Common myeloid progenitor, CD34-positive (primary cell): ENCODE measurements at regions not wholly inside any gene's neighbourhood (a gene's known extent, or its start where the extent isn't known, plus 50 kb on each side); places are given as distances from the start of the nearest gene placed in this dataset.
"Not testable (repeated sequence)": the region's sequence is repeated elsewhere in the genome, so short reads cannot be mapped to it uniquely, and the experiment has no call there.

Experiments used
- CTCF ChIA-PET: fragments of 350-600 bp; sonication (Branson Sonifier 250); formaldehyde crosslinking; loops from one replicate; lab custom pipeline; 2021; ENCODE audit warnings: antibody characterized with exemption; lab: Charles Lee
- POLR2A ChIA-PET: fragments of 350-600 bp; sonication (Branson Sonifier 250); formaldehyde crosslinking; loops from one replicate; lab custom pipeline; 2021; ENCODE audit warnings: antibody characterized with exemption; lab: Charles Lee
- DNase-seq, 3 donors: peaks; one replicate each; pipeline versions ENCODE4 v3.0.0 to v3.0.0-alpha.2; 2013
- H3K27ac ChIP-seq, 2 experiments: 1 replicate in 1 of 2; 2 replicates in 1 of 2; pipeline ENCODE4 v1.7.0; 2013; ENCODE audit warnings: inconsistent platforms in 2 of 2, low read length in 2 of 2, mild to moderate bottlenecking in 2 of 2, low read depth in 1 of 2, moderate library complexity in 1 of 2; ENCODE audit not compliant: severe bottlenecking in 2 of 2, insufficient read depth in 1 of 2, poor library complexity in 1 of 2
- H3K27me3 ChIP-seq, 5 experiments: replicated peaks in 2 of 5; 1 replicate in 3 of 5; 2 replicates in 2 of 5; pipeline versions ENCODE4 v1.6.1 to v1.7.0; 2013; ENCODE audit warnings: low read length in 4 of 5, mild to moderate bottlenecking in 2 of 5, moderate library complexity in 2 of 5, inconsistent platforms in 1 of 5; ENCODE audit not compliant: insufficient read depth in 5 of 5, control insufficient read depth in 4 of 5
- H3K36me3 ChIP-seq, 4 experiments: 1 replicate in 2 of 4; 2 replicates in 2 of 4; pipeline versions ENCODE4 v1.6.1 to v1.7.0; 2013; ENCODE audit warnings: low read length in 3 of 4, control low read depth in 1 of 4, mild to moderate bottlenecking in 1 of 4; ENCODE audit not compliant: control insufficient read depth in 4 of 4, insufficient read depth in 4 of 4
- H3K4me1 ChIP-seq, 4 experiments: 1 replicate in 3 of 4; 2 replicates in 1 of 4; pipeline versions ENCODE4 v1.6.1 to v1.7.1; 2013; ENCODE audit warnings: low read length in 3 of 4, mild to moderate bottlenecking in 3 of 4, control low read depth in 1 of 4, inconsistent platforms in 1 of 4, moderate library complexity in 1 of 4; ENCODE audit not compliant: control insufficient read depth in 4 of 4, insufficient read depth in 4 of 4; ENCODE audit errors: control extremely low read depth in 1 of 4
- H3K4me3 ChIP-seq, 7 experiments: 1 replicate in 4 of 7; 2 replicates in 3 of 7; pipeline versions ENCODE4 v1.5.1 to v1.7.0; 2013; ENCODE audit warnings: mild to moderate bottlenecking in 7 of 7, low read length in 6 of 7, moderate library complexity in 6 of 7, inconsistent platforms in 2 of 7, low read depth in 2 of 7, control low read depth in 1 of 7; ENCODE audit not compliant: insufficient read depth in 4 of 7, control insufficient read depth in 1 of 7; ENCODE audit errors: extremely low read depth in 1 of 7
- H3K9me3 ChIP-seq, 5 experiments: 1 replicate in 4 of 5; 2 replicates in 1 of 5; pipeline versions ENCODE4 v1.6.1 to v1.7.1; 2013; ENCODE audit warnings: low read length in 4 of 5, mild to moderate bottlenecking in 2 of 5, inconsistent platforms in 1 of 5, low read depth in 1 of 5, moderate library complexity in 1 of 5; ENCODE audit not compliant: control insufficient read depth in 4 of 5, insufficient read depth in 2 of 5; ENCODE audit errors: control extremely low read depth in 1 of 5
- WGBS: methylation state at CpG from one replicate; pipeline ENCODE4 v1.1.5; 2013; ENCODE audit not compliant: insufficient coverage; 5-methylcytosine and 5-hydroxymethylcytosine counted together

DNA sequence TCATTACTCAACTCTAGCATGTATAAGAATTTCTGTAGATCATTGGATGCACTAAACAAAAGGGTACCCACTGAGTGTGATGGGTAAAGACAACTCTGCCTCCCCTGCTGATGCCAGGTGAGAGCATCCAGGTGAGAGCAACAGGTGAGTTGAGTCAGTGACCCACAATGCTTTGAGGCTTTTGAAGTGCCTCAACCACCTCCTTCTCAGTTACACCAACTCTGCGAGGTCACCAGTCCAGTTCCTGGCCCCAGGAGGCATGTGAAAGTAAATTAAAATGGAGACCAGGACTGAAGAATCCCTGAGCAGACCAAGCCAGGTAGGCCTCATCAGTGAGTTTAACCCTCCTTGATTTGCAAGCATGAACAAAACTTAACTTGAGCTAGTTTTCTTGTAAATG, 505.8 kb downstream of the EBF1 start:
- H3K4me1 ChIP-seq = peaks cover 5 to 21% (median 17%) of the 10 kb centered on the region in 4 experiments
- H3K27me3 ChIP-seq = peaks cover 0 to 43% (median 12%) of the 10 kb centered on the region in 5 experiments
- peaks cover 0 to 8% (median 0%) of the 10 kb centered on the region in 5 experiments for H3K9me3 ChIP-seq
- CTCF ChIA-PET = no interaction called here
- no peak overlapping the region for H3K4me3 ChIP-seq
- H3K36me3 ChIP-seq = no peaks in the 10 kb centered on the region
- POLR2A ChIA-PET = no interaction called here
- H3K27ac ChIP-seq = no peak overlapping the region
- WGBS = no CpG with 5 or more reads among the region's 1 CpG
- DNase-seq = no peak

DNA sequence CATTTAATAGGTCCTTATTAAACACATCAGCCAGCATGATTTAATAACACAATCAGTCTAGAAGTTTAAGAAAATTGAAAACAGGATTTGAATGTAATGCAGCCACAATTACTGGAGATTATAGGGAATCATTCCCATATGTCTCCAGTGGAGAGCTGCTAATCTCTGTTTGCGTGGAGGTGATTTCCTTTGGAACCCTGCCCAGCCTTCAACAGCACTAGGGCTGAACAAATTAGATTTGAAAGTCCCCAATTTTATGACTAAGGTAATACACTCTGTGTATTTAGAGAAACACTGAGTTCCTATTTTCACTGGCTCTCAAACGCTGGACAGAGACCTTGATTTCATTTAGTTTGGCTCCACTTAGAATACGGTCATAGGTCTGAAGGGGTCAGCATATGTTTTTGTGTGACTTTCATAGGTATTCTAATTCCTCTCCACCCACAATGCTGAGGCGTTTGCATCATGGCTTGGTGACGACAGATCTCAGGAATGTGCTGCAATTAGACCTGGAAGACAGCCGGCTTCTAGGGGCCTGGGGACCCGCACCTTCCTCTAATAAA, 508.3 kb downstream of the EBF1 start:
- ChIA-PET POLR2A (no interaction called here), CTCF (no interaction called here)
- no peaks in the 10 kb centered on the region for H3K36me3 ChIP-seq
- 31% methylated on average over 5 of the region's 7 CpGs for WGBS
- no peak overlapping the region for H3K27ac ChIP-seq
- DNase-seq = peak in 2 of 3 donors; percentile 9 to 19
- H3K4me1 ChIP-seq = peaks cover 5 to 26% (median 19%) of the 10 kb centered on the region in 4 experiments
- no peak overlapping the region for H3K4me3 ChIP-seq
- peaks cover 0 to 2% (median 0%) of the 10 kb centered on the region in 5 experiments for H3K9me3 ChIP-seq
- H3K27me3 ChIP-seq = peaks cover 0 to 62% (median 17%) of the 10 kb centered on the region in 5 experiments

DNA sequence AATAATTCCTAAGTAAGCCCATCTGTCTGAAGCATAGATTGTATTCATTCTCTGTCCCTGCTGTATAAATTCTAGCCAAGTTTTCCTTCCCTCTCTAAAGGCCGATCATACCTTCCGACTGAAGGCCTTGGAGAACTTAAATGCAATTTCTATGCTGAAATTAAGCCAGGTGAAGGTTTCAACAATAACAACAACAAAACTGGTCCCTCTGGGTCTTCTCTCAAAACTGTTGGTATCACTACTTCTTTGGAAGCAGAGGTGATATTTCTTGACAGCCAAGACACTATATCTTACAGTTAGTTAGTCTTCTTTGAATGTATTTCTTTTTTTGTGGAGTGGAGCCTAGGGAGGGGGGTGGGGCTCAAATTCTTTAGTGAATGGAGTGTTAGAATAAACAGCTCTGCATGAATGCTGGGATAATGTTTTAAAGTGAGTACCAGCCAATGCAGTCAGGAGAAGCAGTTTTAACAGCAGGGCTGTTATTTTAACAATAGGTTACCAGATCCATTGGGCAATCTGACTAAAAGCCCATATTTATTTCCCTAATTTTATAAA, 508.9 kb downstream of the EBF1 start:
- CTCF ChIA-PET = no interaction called here
- WGBS = 93% methylated on average over 2 of the region's 2 CpGs
- DNase-seq = no peak
- Histone ChIP-seq H3K36me3 (no peaks in the 10 kb centered on the region), H3K4me1 (peaks cover 5 to 26% (median 19%) of the 10 kb centered on the region in 4 experiments), H3K4me3 (no peak overlapping the region), H3K27me3 (peaks cover 0 to 64% (median 17%) of the 10 kb centered on the region in 5 experiments), H3K27ac (no peak overlapping the region), H3K9me3 (peaks cover 0 to 6% (median 3%) of the 10 kb centered on the region in 5 experiments)
- POLR2A ChIA-PET = no interaction called here

DNA sequence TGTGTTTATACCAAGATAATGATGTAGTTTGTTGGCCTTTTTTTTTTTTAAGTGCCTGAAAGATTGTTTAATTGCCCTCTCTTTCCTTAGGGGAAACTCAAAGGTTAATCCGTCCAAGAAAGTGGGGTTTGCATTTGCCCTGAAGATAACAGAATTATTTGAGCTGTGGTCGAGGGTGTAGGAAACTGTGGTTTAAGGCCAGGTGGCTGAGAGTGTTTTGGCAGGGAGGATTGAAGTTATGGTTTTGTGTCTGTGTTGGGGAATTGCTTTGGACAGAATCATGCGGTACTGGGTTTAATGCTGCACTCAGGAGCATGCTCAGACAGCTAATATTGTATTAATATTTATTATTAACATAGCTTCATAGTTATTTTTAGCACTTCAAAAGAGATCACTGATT, 509.8 kb downstream of the EBF1 start:
- WGBS = 0% methylated on average over 2 of the region's 3 CpGs
- DNase-seq = peak; percentile 61 to 93 (median 90)
- Histone ChIP-seq H3K27me3 (peaks cover 0 to 68% (median 17%) of the 10 kb centered on the region in 5 experiments), H3K9me3 (peaks cover 2 to 14% (median 6%) of the 10 kb centered on the region in 5 experiments), H3K4me1 (peaks cover 5 to 26% (median 19%) of the 10 kb centered on the region in 4 experiments), H3K4me3 (no peak overlapping the region), H3K27ac (no peak overlapping the region), H3K36me3 (no peaks in the 10 kb centered on the region)
- ChIA-PET POLR2A (no interaction called here), CTCF (no interaction called here)

DNA sequence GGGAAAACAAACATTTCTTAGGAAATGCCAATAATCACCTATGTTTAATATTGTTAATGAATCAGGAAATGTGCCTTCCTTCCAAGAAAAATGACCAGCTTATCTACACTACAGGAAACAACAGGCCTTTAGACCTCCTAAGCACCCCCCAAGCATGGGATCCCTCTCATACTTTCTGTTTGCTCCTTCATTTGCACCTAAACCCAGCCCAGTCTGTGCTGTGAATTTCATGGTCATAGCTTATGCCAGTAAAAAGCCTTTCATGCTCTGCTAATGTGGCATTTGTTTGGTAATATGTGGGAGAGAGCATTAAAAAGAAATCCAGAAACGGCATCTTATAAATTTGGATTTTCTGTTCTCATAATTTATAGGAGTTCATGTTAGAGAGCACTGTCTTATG, 511.1 kb downstream of the EBF1 start:
- H3K9me3 ChIP-seq = peaks cover 2 to 16% (median 6%) of the 10 kb centered on the region in 5 experiments
- H3K4me3 ChIP-seq = no peak overlapping the region
- no peaks in the 10 kb centered on the region for H3K36me3 ChIP-seq
- no peak overlapping the region for H3K27ac ChIP-seq
- ChIA-PET CTCF (no interaction called here), POLR2A (no interaction called here)
- peaks cover 5 to 26% (median 19%) of the 10 kb centered on the region in 4 experiments for H3K4me1 ChIP-seq
- DNase-seq = peak in 1 of 3 donors; percentile 9
- WGBS = 83% methylated on average over 1 of the region's 1 CpG
- peaks cover 0 to 61% (median 15%) of the 10 kb centered on the region in 5 experiments for H3K27me3 ChIP-seq

DNA sequence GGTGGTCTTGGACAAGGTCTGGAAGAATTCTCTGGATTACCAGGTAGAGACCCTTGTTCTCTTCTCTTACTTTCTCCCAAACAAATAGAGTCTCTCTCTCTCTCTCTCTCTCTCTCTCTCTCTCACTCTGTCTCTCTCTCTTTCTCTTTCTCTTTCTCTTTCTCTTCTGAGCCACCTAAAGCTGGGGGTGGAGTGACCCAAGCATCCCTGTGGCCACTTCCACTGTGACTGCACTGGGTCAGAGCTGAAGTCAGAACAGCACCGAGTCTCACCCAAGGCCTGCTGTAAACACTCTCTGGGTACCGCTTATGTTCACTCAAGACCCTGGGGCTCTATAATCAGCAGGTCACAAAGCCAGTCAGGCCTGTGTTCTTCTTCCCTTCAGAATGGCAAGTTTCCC, 513.7 kb downstream of the EBF1 start:
- CTCF ChIA-PET = interaction anchor here (1.1 kb wide), 1 partner anchor 108 kb away, joined by 4 read pairs; no protein-coding TSS in a partner anchor
- 100% methylated on average over 2 of the region's 2 CpGs for WGBS
- Histone ChIP-seq H3K36me3 (no peaks in the 10 kb centered on the region), H3K27me3 (peaks cover 0 to 38% (median 6%) of the 10 kb centered on the region in 5 experiments), H3K4me3 (no peak overlapping the region), H3K4me1 (peaks cover 5 to 22% (median 19%) of the 10 kb centered on the region in 4 experiments), H3K27ac (no peak overlapping the region), H3K9me3 (peaks cover 2 to 16% (median 6%) of the 10 kb centered on the region in 5 experiments)
- DNase-seq = no peak
- POLR2A ChIA-PET = no interaction called here

DNA sequence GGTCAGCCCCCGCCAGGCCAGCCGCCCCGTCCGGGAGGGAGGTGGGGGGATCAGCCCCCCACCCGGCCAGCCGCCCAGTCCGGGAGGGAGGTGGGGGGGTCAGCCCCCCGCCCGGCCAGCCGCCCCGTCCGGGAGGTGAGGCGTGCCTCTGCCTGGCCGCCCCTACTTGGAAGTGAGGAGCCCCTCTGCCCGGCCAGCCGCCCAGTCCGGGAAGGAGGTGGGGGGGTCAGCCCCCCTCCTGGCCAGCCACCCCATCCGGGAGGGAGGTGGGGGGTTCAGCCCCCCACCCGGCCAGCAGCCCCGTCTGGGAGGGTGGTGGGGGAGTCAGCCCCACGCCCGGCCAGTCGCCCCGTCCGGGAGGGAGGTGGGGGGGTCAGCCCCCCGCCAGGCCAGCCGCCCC, 517.0 kb downstream of the EBF1 start:
- 100% methylated on average over 3 of the region's 27 CpGs for WGBS
- H3K4me1 ChIP-seq, H3K4me3 ChIP-seq, POLR2A ChIA-PET, DNase-seq, H3K36me3 ChIP-seq, H3K27ac ChIP-seq, CTCF ChIA-PET: not testable (repeated sequence)
- Histone ChIP-seq H3K9me3 (peaks cover 2 to 34% (median 6%) of the 10 kb centered on the region in 5 experiments), H3K27me3 (peaks cover 0 to 26% (median 2%) of the 10 kb centered on the region in 5 experiments)
